ENCODE measurements at regions not wholly inside any gene's neighbourhood (a gene's known extent, or its start where the extent isn't known, plus 50 kb on each side); places are given as distances from the start of the nearest gene placed in this dataset.
"Not testable (repeated sequence)": the region's sequence is repeated elsewhere in the genome, so short reads cannot be mapped to it uniquely, and the experiment has no call there.

- TF ChIP-seq CTCF (conservative IDR thresholded peaks at IDR 0.05; ENCODE audit: low read depth, low read length): no peak
- DNase-seq (ENCODE audit: low read depth): no peak
- H3K4me3 ChIP-seq (ENCODE audit: low read depth, low read length): no peak overlapping the region
Measured at GRCh38 chr5:125088522-125089105, 342.2 kb upstream of the ZNF608 start.

- DNase-seq (ENCODE audit: low read depth); H3K4me3 ChIP-seq (ENCODE audit: low read depth, low read length): not testable (repeated sequence)
Measured at GRCh38 chr5:125092138-125092537, 345.7 kb upstream of the ZNF608 start.

GRCh38 chr5:125093776-125094175 is 347.3 kb upstream of the ZNF608 start:
- H3K4me3 ChIP-seq (ENCODE audit: low read depth, low read length): no peak overlapping the region
- TF ChIP-seq CTCF (conservative IDR thresholded peaks at IDR 0.05; ENCODE audit: low read depth, low read length): no peak
- DNase-seq (ENCODE audit: low read depth): peak; percentile 66

- no peak for DNase-seq (ENCODE audit: low read depth)
- no peak for TF ChIP-seq CTCF (conservative IDR thresholded peaks at IDR 0.05; ENCODE audit: low read depth, low read length)
- H3K4me3 ChIP-seq (ENCODE audit: low read depth, low read length): no peak overlapping the region
Measured at GRCh38 chr5:125100342-125100741, 353.9 kb upstream of the ZNF608 start.

- H3K4me3 ChIP-seq (ENCODE audit: low read depth, low read length): no peak overlapping the region
- no peak for TF ChIP-seq CTCF (conservative IDR thresholded peaks at IDR 0.05; ENCODE audit: low read depth, low read length)
- no peak for DNase-seq (ENCODE audit: low read depth)
Measured at GRCh38 chr5:125100951-125101350, 354.5 kb upstream of the ZNF608 start.

- TF ChIP-seq CTCF (conservative IDR thresholded peaks at IDR 0.05; ENCODE audit: low read depth, low read length): no peak
- DNase-seq (ENCODE audit: low read depth): peak; percentile 26
- no peak overlapping the region for H3K4me3 ChIP-seq (ENCODE audit: low read depth, low read length)
Measured at GRCh38 chr5:125103459-125103858, 357.0 kb upstream of the ZNF608 start.

- DNase-seq (ENCODE audit: low read depth): no peak
- H3K4me3 ChIP-seq (ENCODE audit: low read depth, low read length): no peak overlapping the region
- no peak for TF ChIP-seq CTCF (conservative IDR thresholded peaks at IDR 0.05; ENCODE audit: low read depth, low read length)
Measured at GRCh38 chr5:125106271-125106670, 359.8 kb upstream of the ZNF608 start.
